HG03064 (cell line): ENCODE measurements at regions not wholly inside any gene's neighbourhood (a gene's known extent, or its start where the extent isn't known, plus 50 kb on each side); places are given as distances from the start of the nearest gene placed in this dataset.
"Not testable (repeated sequence)": the region's sequence is repeated elsewhere in the genome, so short reads cannot be mapped to it uniquely, and the experiment has no call there.

ENCODE experiments used
- ATAC-seq: cut with Tn5 transposase; IDR thresholded peaks from one replicate; pipeline ENCODE4 v1.9.1; 2021; ENCODE audit warnings: low read depth; ENCODE audit not compliant: unreplicated experiment

DNA sequence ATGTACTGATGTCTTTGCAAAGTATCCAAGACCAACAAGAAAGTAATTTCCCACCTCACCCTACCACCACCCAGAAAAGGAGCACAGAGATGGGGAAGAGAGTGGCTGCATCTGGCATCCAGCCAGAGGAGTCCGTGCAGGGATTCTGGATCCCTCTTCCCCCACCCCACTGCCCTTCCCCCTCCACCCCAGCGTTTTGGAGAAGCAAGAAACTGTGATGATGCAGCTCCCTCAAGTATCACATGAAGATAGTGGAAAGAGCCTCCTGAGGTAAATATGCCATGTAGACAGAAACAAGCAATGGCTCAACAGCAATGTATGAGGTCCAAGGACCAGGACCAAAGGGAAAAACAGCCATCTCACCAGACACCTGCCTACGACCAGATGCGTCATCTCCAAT, 153.8 kb downstream of the DEPDC1B start:
- ATAC-seq, result no peak

DNA sequence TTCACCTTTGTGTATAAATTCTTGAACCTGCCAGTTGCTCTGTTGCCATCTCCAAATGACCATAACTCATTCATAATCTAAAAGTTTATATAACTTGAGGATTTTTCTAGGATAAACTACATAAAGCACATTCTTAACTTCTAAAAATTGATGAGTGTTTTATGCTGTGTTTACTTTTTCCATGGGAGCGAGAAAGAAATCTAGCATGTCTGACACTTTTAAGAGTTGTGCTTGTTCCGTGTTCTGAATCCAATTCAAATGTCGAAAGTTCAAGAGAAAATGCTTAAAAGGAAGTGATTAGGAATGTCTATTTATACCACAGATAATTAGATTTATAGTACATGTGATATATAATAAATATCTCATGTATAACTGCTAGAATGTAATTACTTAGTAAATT, 154.4 kb downstream of the DEPDC1B start:
- ATAC-seq, result no peak

DNA sequence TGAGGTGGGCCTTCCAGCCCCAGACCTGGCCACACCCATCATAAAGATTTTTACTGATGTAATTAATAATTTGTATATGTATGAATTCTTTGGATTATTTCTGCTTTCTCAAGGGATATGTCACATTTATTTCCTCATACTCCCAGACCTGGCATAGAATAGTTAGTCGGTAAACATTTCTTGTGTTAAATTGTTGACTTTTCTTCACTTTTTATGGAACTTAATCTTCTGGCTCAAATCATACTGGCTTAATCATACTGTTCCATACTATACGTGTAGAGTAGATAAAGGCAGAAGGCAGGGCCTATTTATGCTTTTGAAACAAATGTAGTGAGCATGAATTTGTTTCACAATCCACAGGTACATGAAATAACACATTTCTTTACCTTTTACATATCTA, 155.8 kb downstream of the DEPDC1B start:
- no peak for ATAC-seq

DNA sequence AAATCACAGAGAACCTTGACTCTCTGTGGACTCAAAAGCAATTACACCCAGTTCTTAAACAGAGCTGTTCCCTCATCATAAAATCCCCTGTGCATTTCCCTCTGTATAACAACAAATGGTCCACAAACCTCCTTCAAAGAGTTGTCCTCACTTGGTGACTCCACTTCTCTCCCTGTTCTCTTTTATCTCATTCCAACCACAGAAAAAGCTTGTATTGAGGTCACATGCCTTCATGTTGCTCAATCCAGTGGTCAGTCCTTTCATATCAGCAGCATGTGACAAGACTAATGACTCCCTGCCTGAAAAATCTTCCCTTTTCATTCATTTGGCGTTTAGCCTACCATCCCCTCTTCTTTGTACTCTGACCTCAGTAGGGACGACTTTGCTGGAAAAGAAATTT, 158.0 kb downstream of the DEPDC1B start:
- no peak for ATAC-seq

DNA sequence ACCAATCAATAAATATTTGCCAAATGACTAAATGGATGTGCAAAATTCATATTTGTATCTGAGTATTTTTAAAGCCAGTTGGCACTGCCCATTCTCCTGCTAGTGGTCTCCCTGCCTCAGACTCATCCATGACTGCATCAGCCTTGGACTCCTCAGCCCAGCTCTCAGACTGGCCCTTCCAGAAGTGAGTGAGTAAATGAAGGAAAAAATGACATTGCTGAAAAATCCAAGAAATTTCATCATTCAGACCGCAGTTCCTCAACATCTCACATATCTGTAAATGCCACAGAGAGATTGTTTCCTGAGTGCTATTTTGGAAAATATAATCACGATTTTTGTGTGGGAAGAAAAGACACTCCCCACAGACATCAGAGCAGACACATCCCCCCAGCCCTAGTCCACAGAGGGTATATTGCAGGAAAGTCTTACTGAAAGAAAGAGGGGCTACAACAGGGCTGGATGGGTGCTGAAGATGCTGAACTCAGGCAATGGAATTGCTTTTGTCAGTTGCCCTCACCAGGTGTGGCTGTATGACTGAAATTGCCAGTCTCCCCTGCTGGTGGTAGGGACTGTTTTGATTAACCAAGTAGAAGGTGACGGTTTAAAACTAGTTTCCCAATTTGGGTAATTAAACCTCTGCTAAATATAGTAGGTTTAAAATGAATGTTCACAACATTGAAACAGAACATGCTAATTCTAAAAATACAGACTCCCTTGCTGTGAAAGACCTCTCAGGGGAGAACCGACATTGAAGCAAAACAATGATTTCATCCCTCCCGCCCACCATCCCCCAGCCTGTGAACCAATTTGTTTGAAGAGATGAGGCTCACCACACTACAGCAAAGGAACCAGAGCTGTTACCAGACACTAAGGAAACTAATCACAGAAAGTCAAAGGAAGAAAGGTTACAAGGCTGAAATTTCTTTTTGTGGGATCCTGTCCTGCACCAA, 158.8 kb downstream of the DEPDC1B start:
- peak; percentile 91 for ATAC-seq

DNA sequence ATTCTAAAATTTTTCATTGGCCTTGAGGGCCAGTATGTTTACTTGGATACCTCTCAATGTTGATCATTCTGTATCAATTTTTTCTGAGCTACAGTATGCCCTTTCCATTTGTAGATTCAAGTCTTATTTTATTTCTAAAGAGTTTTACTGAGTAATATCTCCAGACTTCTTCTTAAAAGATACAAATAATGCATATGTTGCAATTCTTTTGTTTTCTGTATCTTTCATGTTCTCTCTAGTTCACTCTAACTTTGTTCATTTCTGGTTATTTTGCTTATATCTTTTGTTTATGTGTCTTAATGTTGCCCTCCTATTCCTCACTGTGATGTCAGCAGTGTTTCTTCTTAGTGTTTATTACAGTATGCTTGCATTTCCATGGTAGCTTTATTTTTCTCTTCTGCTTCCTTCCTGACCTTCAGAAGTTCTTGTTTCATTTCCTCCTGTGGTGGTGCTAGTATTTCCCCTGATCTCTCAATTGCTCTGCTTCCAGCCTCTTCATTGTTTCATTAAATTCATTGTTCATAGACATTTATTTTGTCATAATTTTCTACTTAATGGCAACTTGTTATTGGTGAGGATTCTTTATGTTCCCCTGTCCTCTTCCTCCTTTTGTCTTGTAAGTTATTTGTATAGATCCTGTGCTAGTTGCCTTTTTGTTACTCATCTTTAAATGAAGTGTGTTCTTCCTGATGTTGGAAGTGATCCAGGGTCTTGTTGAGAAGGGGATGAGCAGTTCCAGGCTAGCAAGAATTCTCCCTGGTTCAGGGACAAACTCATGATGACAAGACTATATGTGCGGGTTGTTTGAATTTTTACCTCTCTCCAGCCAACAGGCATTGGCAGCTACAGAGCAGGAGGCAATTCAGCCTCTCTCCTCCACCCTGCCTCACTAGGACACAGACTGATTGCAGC, 160.8 kb downstream of the DEPDC1B start:
- no peak for ATAC-seq

DNA sequence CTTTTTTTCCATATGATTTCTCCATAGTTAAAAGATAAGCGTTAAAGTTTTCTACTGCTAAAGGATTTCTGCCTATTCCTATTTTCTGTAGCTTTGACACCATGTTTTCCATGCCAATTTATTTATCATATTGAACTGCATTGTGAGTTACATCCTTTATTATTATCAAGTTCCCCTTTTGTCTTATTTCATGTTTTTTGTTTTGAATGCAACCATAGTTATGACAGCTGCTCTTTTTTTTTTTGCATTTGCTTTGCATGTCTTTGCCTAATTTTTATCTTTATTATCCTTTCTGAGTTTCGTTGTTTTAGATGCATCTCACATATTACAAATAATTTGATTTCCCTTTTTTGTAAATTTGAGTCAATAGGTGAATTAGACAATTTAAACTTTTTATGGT, 161.5 kb downstream of the DEPDC1B start:
- ATAC-seq, result no peak

DNA sequence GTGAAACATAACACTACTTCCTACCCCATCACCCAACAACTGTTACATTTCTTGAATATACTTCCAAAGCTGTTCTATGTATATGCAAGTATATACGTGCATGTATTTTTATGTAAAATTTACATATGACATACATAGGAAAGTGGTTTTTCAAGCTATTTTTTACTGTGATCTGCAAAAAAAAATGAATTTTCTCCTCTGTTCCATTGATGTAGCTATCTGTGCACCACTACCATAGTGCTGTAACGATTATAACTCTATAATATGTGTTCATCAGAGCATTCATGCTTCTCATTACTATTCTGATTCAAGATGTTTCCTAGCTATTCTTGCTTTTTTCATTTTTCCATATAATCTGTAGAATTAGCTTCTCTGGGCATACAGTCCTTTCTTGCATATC, 164.0 kb downstream of the DEPDC1B start:
- ATAC-seq, result no peak

DNA sequence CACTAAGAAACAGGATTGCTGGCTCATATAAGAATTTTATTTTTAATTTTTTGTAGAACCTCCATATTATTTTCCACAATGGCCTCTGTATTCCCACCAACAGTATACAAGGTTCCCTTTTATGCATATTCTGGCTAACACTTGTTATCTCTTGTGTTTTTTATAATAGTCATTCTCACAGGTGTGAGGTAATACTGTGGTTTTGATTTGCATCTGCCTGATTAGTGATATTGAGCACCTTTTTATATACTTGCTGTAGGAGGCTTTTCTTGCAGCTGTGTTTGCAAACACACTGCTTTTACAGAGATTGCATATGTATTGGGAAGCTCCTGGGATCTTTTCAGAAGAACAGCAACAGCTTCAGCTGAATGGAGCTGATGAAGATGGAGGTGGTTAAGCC, 164.8 kb downstream of the DEPDC1B start:
- ATAC-seq, result no peak

DNA sequence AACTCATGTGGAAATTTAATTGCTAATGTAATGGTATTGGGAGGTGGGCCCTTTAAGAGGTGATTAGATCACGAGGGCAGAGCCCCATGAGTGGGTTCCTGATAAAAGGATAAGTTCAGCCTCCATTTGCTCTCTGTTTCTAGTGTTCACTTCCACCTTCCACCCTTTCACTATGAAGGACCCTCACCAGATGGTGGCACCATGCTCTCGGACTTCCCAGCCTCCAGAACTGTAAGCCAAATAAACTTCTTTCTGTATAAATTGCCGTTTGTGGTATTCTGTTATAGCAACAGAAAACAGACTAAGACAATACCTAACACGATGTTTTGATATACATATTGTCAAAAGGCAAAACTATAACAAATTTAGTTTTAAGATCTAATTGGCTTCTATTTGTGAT, 166.2 kb downstream of the DEPDC1B start:
- no peak for ATAC-seq

DNA sequence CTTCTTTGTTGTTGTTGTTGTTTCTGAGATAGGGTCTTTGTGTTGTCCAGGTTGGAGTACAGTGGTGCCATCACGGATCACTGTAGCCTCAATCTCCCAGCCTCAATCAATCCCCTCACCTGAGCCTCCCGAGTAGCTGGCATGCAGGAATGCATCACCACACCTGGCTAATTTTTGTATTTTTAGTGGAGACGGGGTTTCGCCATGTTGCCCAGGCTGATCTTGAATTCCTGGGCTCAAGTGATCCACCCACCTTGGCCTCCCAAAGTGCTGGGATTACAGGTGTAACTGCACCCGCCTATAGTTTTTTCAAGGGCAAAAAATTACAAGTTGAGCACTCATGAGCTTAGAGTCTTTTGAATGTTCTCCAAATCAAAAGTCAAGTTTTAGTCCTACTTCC, 167.2 kb downstream of the DEPDC1B start:
- not testable (repeated sequence) for ATAC-seq

DNA sequence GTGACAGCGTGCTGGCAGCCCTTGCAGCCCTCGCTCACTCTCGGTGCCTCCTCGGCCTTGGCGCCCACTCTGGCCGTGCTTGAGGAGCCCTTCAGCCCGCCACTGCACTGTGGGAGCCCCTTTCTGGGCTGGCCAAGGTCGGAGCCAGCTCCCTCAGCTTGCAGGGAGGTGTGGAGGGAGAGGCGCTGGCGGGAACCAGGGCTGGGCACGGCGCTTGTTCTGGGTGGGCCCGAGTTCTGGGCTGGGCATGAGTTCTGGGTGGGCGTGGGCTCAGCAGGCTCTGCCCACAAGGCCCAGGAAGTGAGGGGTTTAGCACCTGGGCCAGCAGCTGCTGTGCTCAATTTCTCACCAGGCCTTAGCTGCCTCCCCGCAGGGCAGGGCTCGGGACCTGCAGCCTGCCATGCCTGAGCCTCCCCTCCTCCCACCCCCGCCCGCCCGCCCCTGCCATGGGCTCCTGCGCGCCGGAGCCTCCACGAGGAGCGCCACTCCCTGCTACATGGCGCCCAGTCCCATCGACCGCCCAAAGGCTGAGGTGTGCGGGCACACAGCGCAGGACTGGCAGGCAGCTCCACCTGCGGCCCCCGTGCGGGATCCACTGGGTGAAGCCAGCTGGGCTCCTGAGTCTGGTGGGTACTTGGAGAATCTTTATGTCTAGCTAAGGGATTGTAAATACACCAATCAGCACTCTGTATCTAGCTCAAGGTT, 169.7 kb downstream of the DEPDC1B start:
- not testable (repeated sequence) for ATAC-seq

DNA sequence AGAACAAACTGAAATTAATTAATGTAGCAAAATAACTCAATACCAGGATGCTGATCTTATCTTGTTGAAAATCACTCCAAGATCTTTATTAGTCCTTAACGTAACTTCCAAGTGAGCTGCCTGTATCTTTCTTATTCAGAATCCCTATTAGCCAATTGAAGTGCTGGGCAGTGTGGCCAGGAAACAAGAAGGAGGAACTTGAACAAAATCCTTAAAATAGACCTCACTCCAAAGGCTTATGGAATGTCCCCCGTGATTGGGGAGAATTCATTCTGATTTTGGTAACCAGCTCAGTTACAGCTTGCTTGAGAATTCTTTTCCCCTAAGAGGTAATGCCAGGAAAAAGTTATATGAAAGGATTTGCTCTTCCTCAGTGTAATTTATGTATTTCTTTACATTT, 171.0 kb downstream of the DEPDC1B start:
- no peak for ATAC-seq

DNA sequence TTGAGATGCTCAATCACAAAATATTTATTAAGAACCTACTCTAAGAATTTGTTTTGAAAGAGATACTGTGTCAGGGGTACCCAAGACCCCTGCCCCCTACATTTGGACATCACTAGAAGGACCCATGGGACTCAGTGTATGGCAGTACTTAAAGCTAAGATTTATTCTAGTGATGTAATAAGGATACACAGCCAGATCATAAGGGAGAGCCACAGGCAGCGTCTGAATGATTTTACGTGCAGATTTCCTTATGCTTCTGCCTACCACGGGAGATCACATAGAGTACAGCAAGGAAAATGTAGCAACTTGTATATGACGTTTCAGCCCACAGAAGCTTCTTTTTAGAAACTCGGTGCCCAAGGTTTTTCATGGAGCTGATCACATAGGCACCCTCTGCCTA, 172.9 kb downstream of the DEPDC1B start:
- no peak for ATAC-seq

DNA sequence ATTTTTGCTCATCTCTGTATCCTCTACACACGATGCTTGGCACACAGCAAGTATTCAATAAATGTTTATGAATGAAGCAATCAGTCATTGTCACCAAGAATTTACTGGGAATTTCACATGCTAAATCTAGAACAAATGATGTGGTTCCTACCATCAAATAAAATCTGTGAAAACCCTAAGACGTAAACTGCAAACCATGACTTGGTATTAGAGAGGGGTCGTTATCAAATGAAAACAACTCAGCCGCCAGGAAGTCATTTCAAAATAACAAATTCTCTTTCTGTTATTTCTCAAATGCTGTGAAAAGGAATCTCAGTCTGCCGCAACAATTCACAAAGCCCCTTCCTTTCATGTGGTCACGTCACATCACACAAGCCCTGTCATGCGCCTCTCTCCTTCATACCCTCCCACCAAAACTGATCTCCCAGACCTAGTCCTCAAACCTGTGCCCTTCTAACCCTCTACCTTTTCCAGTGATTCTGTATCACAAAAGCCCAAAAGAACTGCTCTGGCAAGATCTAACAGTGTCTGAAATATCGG, 173.6 kb downstream of the DEPDC1B start:
- ATAC-seq, result no peak

DNA sequence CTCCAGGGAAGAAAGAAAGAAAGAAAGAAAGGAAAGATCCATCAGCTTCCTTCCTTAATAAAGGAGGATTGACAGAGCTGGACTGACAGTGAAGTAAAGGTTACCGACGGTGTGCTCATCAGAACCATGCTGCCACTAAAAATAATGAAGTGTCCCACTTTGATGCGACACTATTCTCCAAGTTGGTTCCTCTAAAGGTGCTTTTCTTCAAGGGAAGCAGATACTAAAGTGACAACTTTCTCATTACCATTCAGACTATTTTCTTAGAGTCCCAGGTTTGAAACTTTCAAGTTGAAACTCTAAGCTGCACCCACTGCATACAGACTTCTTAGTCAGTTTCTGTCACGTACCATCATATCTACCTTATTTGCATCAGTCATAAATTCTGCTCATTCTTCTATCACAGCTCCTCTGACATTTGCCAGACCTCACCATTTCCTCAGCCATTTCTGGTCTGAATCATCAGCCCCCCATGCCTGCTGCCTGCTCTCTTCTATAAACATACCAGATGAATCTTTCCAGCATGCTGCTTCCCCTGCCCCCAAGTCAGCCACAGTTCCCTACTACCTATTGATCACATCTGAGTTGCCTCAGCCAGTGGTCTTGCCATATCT, 177.6 kb downstream of the DEPDC1B start:
- peak; percentile 91 for ATAC-seq

DNA sequence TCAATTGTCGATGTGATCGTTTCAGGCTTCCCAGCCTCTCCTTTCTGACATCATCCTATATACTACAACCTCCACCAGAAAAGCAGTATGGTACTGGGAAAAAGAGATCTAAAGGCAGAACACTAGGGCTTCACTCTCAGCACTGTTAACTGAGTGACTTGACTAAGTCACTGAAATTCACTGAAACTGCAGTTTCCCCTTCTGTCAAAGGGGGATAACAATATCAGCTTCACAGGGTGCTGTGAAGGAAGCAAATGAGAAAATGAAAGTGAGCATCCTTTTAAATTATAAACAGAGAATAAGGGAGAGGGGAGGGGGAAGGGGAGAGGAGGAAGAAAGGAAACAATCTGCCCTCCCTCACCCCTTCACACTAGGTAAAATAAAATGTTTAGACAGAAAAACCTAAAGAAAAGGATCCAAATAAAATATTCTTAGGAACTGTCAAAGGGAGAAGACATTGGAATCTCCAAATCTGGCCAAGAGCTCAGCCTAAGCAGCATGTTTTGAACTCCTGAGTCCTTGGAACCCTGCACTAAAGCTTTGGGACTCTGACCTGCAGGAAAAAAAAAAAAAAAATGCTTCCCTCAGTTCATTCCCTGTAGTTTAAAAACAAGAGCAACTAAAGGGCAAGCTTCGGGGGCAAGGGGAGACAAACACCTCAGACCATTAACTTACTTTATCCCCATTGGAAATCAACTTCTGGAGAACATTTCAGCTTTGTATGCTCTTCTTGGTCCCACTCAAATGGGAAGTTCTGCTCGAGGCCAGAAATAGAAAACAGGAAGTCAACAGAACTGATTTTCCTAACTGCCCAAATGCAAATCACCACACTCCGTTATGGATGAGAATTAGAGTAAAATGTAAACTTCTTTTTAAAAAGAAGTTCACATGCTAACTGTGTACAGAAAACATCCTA, 178.3 kb downstream of the DEPDC1B start:
- ATAC-seq, result peak; percentile 43

DNA sequence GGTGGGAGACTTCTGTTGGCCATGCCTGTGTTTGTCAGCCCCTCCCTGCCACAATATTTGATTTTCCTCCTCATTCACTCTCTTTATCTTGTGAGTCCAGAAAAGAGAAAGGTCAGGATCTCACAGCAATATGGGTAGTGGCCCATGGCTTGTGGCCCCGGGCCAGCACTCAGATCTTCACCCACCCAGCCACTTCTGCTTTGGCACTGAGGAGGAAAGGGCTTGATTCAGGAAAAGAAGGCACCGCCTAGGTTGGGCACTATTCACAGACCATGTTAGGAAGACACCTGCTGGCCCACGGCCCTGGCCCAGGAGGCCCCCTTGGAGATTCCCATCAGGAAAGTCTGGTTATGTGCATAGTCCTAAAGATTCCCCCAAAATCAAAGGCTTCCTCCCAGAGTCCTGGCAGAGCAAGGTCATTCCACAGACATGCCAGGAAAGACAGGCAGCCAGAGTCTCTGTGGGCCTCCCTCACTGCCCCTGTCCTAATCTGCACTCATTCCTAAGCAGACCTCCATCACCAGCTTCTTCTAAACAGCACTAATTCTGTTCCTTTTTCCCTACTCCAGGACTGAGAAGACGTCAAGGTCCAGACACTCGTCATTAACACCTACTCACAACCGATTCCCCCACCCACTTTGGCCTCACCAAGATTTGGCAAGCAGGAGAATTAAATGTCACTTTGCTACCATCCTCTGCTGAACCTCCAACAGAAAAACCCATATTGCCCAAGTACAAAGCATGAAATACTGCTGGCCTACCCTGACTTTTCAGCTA, 179.3 kb downstream of the DEPDC1B start:
- no peak for ATAC-seq
